NCI-H526 treated with DMSO at 0.1 percent for 48 hours (cell line): ENCODE measurements at regions not wholly inside any gene's neighbourhood (a gene's known extent, or its start where the extent isn't known, plus 50 kb on each side); places are given as distances from the start of the nearest gene placed in this dataset.
"Not testable (repeated sequence)": the region's sequence is repeated elsewhere in the genome, so short reads cannot be mapped to it uniquely, and the experiment has no call there.

Source experiments
- DNase-seq: peaks from one replicate; lab custom pipeline; 2025; lab: John Stamatoyannopoulos, UW

GRCh38 chr9:38518826-38519225, 94.6 kb upstream of the IGFBPL1 start:
- DNase-seq, result no peak

- not testable (repeated sequence) for DNase-seq
Observed at GRCh38 chr9:38516273-38516672, 92.0 kb upstream of the IGFBPL1 start.

- DNase-seq, result peak; percentile 62
Observed at GRCh38 chr9:38515055-38515454, 90.8 kb upstream of the IGFBPL1 start.

GRCh38 chr9:38510340-38510739, 86.1 kb upstream of the IGFBPL1 start:
- not testable (repeated sequence) for DNase-seq

- no peak for DNase-seq
Observed at GRCh38 chr9:38507587-38507986, 83.3 kb upstream of the IGFBPL1 start.

GRCh38 chr9:38500171-38500570, 75.9 kb upstream of the IGFBPL1 start:
- DNase-seq, result not testable (repeated sequence)

- not testable (repeated sequence) for DNase-seq
Observed at GRCh38 chr9:38498551-38498950, 74.3 kb upstream of the IGFBPL1 start.

- DNase-seq, result no peak
Observed at GRCh38 chr9:38489057-38489456, 64.8 kb upstream of the IGFBPL1 start.

GRCh38 chr9:38488156-38488698, 64.0 kb upstream of the IGFBPL1 start:
- no peak for DNase-seq

GRCh38 chr9:38487418-38488155, 63.3 kb upstream of the IGFBPL1 start:
- not testable (repeated sequence) for DNase-seq

- DNase-seq, result no peak
Observed at GRCh38 chr9:38486837-38487236, 62.6 kb upstream of the IGFBPL1 start.

GRCh38 chr9:38486056-38486615, 61.9 kb upstream of the IGFBPL1 start:
- no peak for DNase-seq

- not testable (repeated sequence) for DNase-seq
Observed at GRCh38 chr9:38484076-38484665, 59.9 kb upstream of the IGFBPL1 start.

GRCh38 chr9:38482918-38483592, 58.8 kb upstream of the IGFBPL1 start:
- DNase-seq, result no peak

- DNase-seq, result no peak
Observed at GRCh38 chr9:38478211-38478610, 54.0 kb upstream of the IGFBPL1 start.

- not testable (repeated sequence) for DNase-seq
Observed at GRCh38 chr9:38474476-38474875, 50.2 kb upstream of the IGFBPL1 start.
